C4-2B (cell line): ENCODE measurements at regions not wholly inside any gene's neighbourhood (a gene's known extent, or its start where the extent isn't known, plus 50 kb on each side); places are given as distances from the start of the nearest gene placed in this dataset.

Experiments used
- H3K27ac ChIP-seq: fragments of 450-650 bp; 2 replicates; pipeline ENCODE4 v1.5.1; 2017
- CTCF ChIP-seq: fragments of 450-650 bp; conservative IDR thresholded peaks from 2 replicates; pipeline ENCODE4 v1.5.1; 2017; ENCODE audit warnings: mild to moderate bottlenecking
- ZFX ChIP-seq: fragments of 450-650 bp; IDR thresholded peaks from 2 replicates; pipeline ENCODE4 v1.6.1; 2017

- no peak for TF ChIP-seq CTCF
- no peak overlapping the region for H3K27ac ChIP-seq
Measured at GRCh38 chr13:105341256-105341655, 1194.2 kb downstream of the EFNB2 start.

GRCh38 chr13:105340061-105340606, 1195.3 kb downstream of the EFNB2 start:
- TF ChIP-seq CTCF: no peak
- no peak for TF ChIP-seq ZFX
- H3K27ac ChIP-seq: no peak overlapping the region

GRCh38 chr13:105338773-105339172, 1196.7 kb downstream of the EFNB2 start:
- TF ChIP-seq CTCF (no peak), ZFX (no peak)
- H3K27ac ChIP-seq: no peak overlapping the region

- TF ChIP-seq ZFX: no peak
- no peak for TF ChIP-seq CTCF
- no peak overlapping the region for H3K27ac ChIP-seq
Measured at GRCh38 chr13:105338006-105338405, 1197.5 kb downstream of the EFNB2 start.

- TF ChIP-seq CTCF: no peak
- no peak overlapping the region for H3K27ac ChIP-seq
Measured at GRCh38 chr13:105336706-105337576, 1198.5 kb downstream of the EFNB2 start.

GRCh38 chr13:105334211-105334610, 1201.3 kb downstream of the EFNB2 start:
- H3K27ac ChIP-seq: no peak overlapping the region
- TF ChIP-seq ZFX (no peak), CTCF (no peak)

- no peak for TF ChIP-seq CTCF
- TF ChIP-seq ZFX: no peak
- no peak overlapping the region for H3K27ac ChIP-seq
Measured at GRCh38 chr13:105333416-105333815, 1202.0 kb downstream of the EFNB2 start.
